Activated CD8-positive, alpha-beta T cell treated with anti-CD3 and anti-CD28 coated beads for 36 hours (primary cell): ENCODE measurements at regions not wholly inside any gene's neighbourhood (a gene's known extent, or its start where the extent isn't known, plus 50 kb on each side); places are given as distances from the start of the nearest gene placed in this dataset.

Source experiments
- ATAC-seq: fragments of 200-7000 bp; cut with Tn5 transposase; one replicate; pipeline ENCODE4 v1.10.0; 2021; ENCODE audit warnings: mild to moderate bottlenecking, moderate library complexity
- CTCF ChIA-PET: fragments of 350-600 bp; sonication (Branson Sonifier 250); formaldehyde crosslinking; loops from one replicate; lab custom pipeline; 2021; ENCODE audit warnings: antibody characterized with exemption; lab: Charles Lee
- POLR2A ChIA-PET: fragments of 350-600 bp; sonication (Branson Sonifier 250); formaldehyde crosslinking; loops from one replicate; lab custom pipeline; 2021; ENCODE audit warnings: antibody characterized with exemption; lab: Charles Lee
- DNase-seq: peaks from one replicate; pipeline ENCODE4 v3.0.0-alpha.2; 2020
- H3K27ac Mint-ChIP-seq: one replicate; pipeline ENCODE4 v1.8.0; 2021; ENCODE audit warnings: mild to moderate bottlenecking, mixed read lengths
- H3K27me3 Mint-ChIP-seq: one replicate; pipeline ENCODE4 v1.8.0; 2021; ENCODE audit warnings: mixed read lengths
- H3K36me3 Mint-ChIP-seq: one replicate; pipeline ENCODE4 v1.8.0; 2021; ENCODE audit warnings: low read depth, mixed read lengths
- H3K4me1 Mint-ChIP-seq: one replicate; pipeline ENCODE4 v1.8.0; 2021; ENCODE audit warnings: low read depth, mixed read lengths
- H3K4me3 Mint-ChIP-seq: one replicate; pipeline ENCODE4 v1.8.0; 2021; ENCODE audit warnings: mild to moderate bottlenecking, moderate library complexity, mixed read lengths
- H3K9me3 Mint-ChIP-seq: one replicate; pipeline ENCODE4 v1.8.0; 2021; ENCODE audit warnings: mixed read lengths
- intact Hi-C: fragments of 100-400 bp; cut with micrococcal nuclease; formaldehyde crosslinking; loops from one replicate; pipeline ENCODE4 v1.10.0; 2022
- TF ChIP-seq, protein P1 (sequence below): fragments of 200-600 bp; IDR thresholded peaks from one replicate; pipeline ENCODE4 v1.8.0; 2022; ENCODE audit warnings: antibody characterized with exemption, mild to moderate bottlenecking

DNA sequence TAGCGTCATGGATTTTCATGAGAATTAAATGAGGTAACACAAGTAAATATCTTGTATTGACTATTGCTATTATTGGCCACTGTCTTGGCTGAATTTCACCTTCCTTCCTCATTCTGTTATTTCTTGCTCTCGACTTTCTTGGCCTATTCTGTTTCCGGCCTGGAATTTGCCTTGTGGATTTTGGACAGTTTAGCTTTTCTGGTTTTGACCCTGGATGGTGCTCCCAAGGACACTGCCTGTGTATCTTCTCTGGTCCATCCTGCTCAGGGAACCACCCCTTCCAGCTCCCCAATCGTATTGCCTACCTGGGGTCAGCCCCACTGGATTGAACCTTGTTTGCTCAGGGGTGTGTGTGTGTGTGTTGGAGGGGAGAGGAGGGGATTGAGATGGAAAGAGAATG, 376.2 kb upstream of the C2CD4B start:
- intact Hi-C loops = no loop called here
- H3K27ac Mint-ChIP-seq = no peak overlapping the region
- DNase-seq (no peak), ATAC-seq (no peak)
- TF ChIP-seq, protein P1, sequence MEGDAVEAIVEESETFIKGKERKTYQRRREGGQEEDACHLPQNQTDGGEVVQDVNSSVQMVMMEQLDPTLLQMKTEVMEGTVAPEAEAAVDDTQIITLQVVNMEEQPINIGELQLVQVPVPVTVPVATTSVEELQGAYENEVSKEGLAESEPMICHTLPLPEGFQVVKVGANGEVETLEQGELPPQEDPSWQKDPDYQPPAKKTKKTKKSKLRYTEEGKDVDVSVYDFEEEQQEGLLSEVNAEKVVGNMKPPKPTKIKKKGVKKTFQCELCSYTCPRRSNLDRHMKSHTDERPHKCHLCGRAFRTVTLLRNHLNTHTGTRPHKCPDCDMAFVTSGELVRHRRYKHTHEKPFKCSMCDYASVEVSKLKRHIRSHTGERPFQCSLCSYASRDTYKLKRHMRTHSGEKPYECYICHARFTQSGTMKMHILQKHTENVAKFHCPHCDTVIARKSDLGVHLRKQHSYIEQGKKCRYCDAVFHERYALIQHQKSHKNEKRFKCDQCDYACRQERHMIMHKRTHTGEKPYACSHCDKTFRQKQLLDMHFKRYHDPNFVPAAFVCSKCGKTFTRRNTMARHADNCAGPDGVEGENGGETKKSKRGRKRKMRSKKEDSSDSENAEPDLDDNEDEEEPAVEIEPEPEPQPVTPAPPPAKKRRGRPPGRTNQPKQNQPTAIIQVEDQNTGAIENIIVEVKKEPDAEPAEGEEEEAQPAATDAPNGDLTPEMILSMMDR = no peak
- H3K9me3 Mint-ChIP-seq = no peaks in the 10 kb centered on the region
- ChIA-PET CTCF (interaction anchor here (1.1 kb wide), 1 partner anchor 8 kb away, joined by 3 read pairs; no protein-coding TSS in a partner anchor), POLR2A (no interaction called here)
- no peaks in the 10 kb centered on the region for H3K36me3 Mint-ChIP-seq
- H3K4me3 Mint-ChIP-seq = no peak overlapping the region
- H3K27me3 Mint-ChIP-seq = peaks cover 1% of the 10 kb centered on the region
- H3K4me1 Mint-ChIP-seq = no peaks in the 10 kb centered on the region

DNA sequence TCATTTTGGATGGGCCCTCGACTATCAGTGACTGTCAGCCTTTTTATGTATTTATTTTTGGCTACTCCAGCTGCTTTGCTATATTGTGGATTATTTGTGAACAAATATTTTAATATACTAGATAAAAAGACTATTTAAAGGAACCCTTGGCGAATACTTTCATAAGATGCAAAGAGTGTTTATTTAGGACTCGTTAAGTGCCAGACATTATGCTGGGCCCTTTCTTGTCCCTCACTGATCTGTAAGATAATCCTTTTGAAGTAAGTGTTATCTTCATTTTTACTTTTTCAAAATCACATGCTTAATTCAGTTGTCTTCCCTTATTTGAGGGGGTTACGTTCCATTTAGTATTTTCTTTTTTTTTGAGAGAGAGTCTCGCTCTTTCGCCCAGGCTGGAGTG, 376.8 kb upstream of the C2CD4B start:
- no peaks in the 10 kb centered on the region for H3K9me3 Mint-ChIP-seq
- ChIA-PET POLR2A (no interaction called here), CTCF (interaction anchor here (1.1 kb wide), 1 partner anchor 8 kb away, joined by 3 read pairs; no protein-coding TSS in a partner anchor)
- no peak for ATAC-seq
- no peaks in the 10 kb centered on the region for H3K36me3 Mint-ChIP-seq
- H3K27ac Mint-ChIP-seq = no peak overlapping the region
- intact Hi-C loops = no loop called here
- H3K27me3 Mint-ChIP-seq = peaks cover 1% of the 10 kb centered on the region
- H3K4me1 Mint-ChIP-seq = no peaks in the 10 kb centered on the region
- TF ChIP-seq, protein P1 = no peak
- no peak for DNase-seq
- H3K4me3 Mint-ChIP-seq = no peak overlapping the region

DNA sequence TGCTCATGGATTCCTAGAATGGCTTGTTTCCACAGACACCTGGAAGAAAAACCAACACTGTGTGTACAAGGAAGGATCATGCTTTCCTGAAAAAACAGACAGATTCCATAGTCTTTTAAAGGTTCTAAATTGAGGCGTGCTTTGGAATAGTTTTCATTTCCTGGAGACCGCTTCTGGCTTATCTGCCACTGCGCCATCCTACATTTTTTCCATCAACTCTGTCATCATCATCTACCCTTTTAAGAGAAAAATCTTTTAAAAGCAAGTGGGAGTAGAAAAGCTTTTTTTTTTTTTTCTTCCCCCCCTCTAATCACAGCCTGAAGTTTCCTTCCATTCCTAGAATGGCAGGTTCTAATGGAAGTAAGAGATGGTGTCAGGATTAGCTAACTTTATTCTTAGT, 379.4 kb upstream of the C2CD4B start:
- intact Hi-C loops = no loop called here
- no peak for ATAC-seq
- Mint-ChIP-seq H3K4me1 (peaks cover under 1% of the 10 kb centered on the region), H3K9me3 (no peaks in the 10 kb centered on the region), H3K27me3 (no peaks in the 10 kb centered on the region), H3K27ac (no peak overlapping the region), H3K4me3 (no peak overlapping the region), H3K36me3 (no peaks in the 10 kb centered on the region)
- CTCF ChIA-PET = no interaction called here
- POLR2A ChIA-PET = no interaction called here
- no peak for DNase-seq
- TF ChIP-seq, protein P1 = no peak

DNA sequence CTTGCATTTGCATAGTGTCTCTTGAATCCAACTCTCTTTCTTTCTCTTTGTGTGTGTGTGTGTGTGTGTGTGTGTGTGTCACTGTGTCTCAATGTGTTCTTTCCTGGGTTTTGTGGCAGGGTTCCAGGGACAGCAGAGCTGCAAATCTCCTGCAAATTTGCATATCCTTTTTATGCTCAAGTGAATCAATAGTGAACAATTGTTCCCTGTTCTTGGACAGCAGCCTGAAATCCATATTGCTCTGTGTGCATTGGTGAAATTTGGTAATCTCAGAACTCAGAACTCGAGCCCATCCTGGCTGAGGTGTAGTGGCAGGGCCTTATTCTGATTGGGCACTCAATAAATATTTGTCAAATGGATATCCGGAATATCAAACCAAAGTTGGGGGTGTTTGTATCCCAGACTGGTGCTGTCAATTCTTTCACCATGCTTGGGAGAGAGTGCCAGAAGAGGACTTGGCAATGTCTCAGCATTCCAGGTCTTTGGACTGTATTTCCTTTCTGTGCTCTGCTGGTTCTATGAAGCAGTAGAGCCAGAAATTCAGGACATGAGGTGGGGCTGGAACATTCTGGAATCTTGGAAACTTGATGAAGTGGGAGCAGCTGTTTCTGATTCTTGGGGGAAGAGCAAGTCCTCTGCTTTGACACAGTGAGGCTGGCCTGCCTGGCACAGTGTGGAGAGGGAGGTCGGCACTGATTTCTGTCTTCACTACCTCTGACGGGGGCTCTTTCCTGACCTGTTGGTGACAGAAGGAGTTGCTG, 380.6 kb upstream of the C2CD4B start:
- Mint-ChIP-seq H3K4me3 (no peak overlapping the region), H3K27ac (no peak overlapping the region), H3K9me3 (no peaks in the 10 kb centered on the region), H3K4me1 (peaks cover 2% of the 10 kb centered on the region), H3K36me3 (no peaks in the 10 kb centered on the region), H3K27me3 (no peaks in the 10 kb centered on the region)
- ATAC-seq (no peak), DNase-seq (no peak)
- intact Hi-C loops = no loop called here
- TF ChIP-seq, protein P1 = no peak
- CTCF ChIA-PET = no interaction called here
- POLR2A ChIA-PET = no interaction called here

DNA sequence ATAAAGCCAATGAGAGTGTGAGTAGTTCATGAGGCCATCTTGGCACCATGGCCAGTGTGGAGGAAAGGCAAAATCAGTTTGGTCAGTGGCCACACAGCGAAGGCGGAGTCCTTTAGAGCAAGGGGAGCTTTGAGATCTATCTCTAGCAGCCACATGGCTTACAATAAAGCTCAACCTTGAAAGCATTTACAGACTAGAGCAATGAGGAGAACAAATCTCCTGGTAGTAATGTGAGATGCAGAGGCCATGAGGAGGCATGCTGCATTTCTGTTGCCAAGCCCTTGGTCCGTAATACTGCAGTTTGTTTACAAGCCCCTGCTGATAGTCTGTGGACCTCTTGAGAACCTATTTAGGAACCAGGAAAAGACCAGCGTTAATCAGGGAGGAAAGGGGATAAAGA, 381.5 kb upstream of the C2CD4B start:
- Mint-ChIP-seq H3K36me3 (no peaks in the 10 kb centered on the region), H3K27ac (no peak overlapping the region), H3K27me3 (no peaks in the 10 kb centered on the region), H3K9me3 (no peaks in the 10 kb centered on the region), H3K4me3 (no peak overlapping the region), H3K4me1 (peaks cover 2% of the 10 kb centered on the region)
- POLR2A ChIA-PET = no interaction called here
- CTCF ChIA-PET = no interaction called here
- ATAC-seq = no peak
- intact Hi-C loops = no loop called here
- DNase-seq = no peak
- TF ChIP-seq, protein P1 = no peak
